ENCODE measurements at regions not wholly inside any gene's neighbourhood (a gene's known extent, or its start where the extent isn't known, plus 50 kb on each side); places are given as distances from the start of the nearest gene placed in this dataset.
"Not testable (repeated sequence)": the region's sequence is repeated elsewhere in the genome, so short reads cannot be mapped to it uniquely, and the experiment has no call there.

- DNase-seq, result no peak
Measured at GRCh38 chr6:152811785-152812184, 61.2 kb downstream of the VIP start.

GRCh38 chr6:152815230-152815872 lies 64.8 kb downstream of the VIP start:
- no peak for DNase-seq

GRCh38 chr6:152816055-152816454 lies 65.5 kb downstream of the VIP start:
- DNase-seq, result no peak

GRCh38 chr6:152821525-152821924 lies 70.9 kb downstream of the VIP start:
- no peak for DNase-seq

- no peak for DNase-seq
Measured at GRCh38 chr6:152824666-152825065, 74.1 kb downstream of the VIP start.

- no peak for DNase-seq
Measured at GRCh38 chr6:152828431-152828830, 77.8 kb downstream of the VIP start.

GRCh38 chr6:152834366-152834765 lies 83.8 kb downstream of the VIP start:
- not testable (repeated sequence) for DNase-seq

GRCh38 chr6:152836523-152836922 lies 85.9 kb downstream of the VIP start:
- no peak for DNase-seq

GRCh38 chr6:152845421-152845820 lies 94.8 kb downstream of the VIP start:
- DNase-seq, result no peak

GRCh38 chr6:152846825-152847224 lies 96.2 kb downstream of the VIP start:
- DNase-seq, result no peak

GRCh38 chr6:152848919-152849318 lies 98.3 kb downstream of the VIP start:
- no peak for DNase-seq

- no peak for DNase-seq
Measured at GRCh38 chr6:152854086-152854795, 103.6 kb downstream of the VIP start.

GRCh38 chr6:152858141-152858540 lies 107.5 kb downstream of the VIP start:
- DNase-seq, result no peak

GRCh38 chr6:152859225-152859624 lies 108.6 kb downstream of the VIP start:
- DNase-seq, result no peak

- DNase-seq, result peak; percentile 41
Measured at GRCh38 chr6:152863618-152864326, 113.2 kb downstream of the VIP start.

- no peak for DNase-seq
Measured at GRCh38 chr6:152874267-152874666, 108.6 kb downstream of the FBXO5 start.

GRCh38 chr6:152874846-152875568 lies 107.8 kb downstream of the FBXO5 start:
- DNase-seq, result no peak

- no peak for DNase-seq
Measured at GRCh38 chr6:152879681-152880080, 103.2 kb downstream of the FBXO5 start.

- no peak for DNase-seq
Measured at GRCh38 chr6:152893187-152893586, 89.7 kb downstream of the FBXO5 start.

GRCh38 chr6:152896923-152897322 lies 85.9 kb downstream of the FBXO5 start:
- DNase-seq, result no peak

GRCh38 chr6:152897807-152898399 lies 84.9 kb downstream of the FBXO5 start:
- DNase-seq, result peak; percentile 28

- DNase-seq, result no peak
Measured at GRCh38 chr6:152904678-152905077, 78.2 kb downstream of the FBXO5 start.

All from effector CD8-positive, alpha-beta T cell (primary cell).